Embryonic facial prominence (tissue), 1 donor: ENCODE measurements at regions not wholly inside any gene's neighbourhood (a gene's known extent, or its start where the extent isn't known, plus 50 kb on each side); places are given as distances from the start of the nearest gene placed in this dataset.

Experiments
- DNase-seq: peaks from one replicate; pipeline ENCODE4 v3.0.0-alpha.2; 2016; ENCODE audit errors: extremely low spot score

- DNase-seq = no peak
Measured at GRCh38 chr6:104212977-104213668, 646.6 kb downstream of the HACE1 start.

- no peak for DNase-seq
Measured at GRCh38 chr6:104207635-104208034, 652.1 kb downstream of the HACE1 start.

GRCh38 chr6:104201557-104201956 lies 658.2 kb downstream of the HACE1 start:
- no peak for DNase-seq

- no peak for DNase-seq
Measured at GRCh38 chr6:104187616-104188015, 672.1 kb downstream of the HACE1 start.

GRCh38 chr6:104186831-104187230 lies 672.9 kb downstream of the HACE1 start:
- DNase-seq = no peak

- DNase-seq = no peak
Measured at GRCh38 chr6:104183816-104184435, 675.8 kb downstream of the HACE1 start.

- no peak for DNase-seq
Measured at GRCh38 chr6:104182811-104183210, 676.9 kb downstream of the HACE1 start.

- DNase-seq = no peak
Measured at GRCh38 chr6:104173668-104174067, 686.1 kb downstream of the HACE1 start.

- DNase-seq = no peak
Measured at GRCh38 chr6:104170401-104170800, 689.3 kb downstream of the HACE1 start.

- DNase-seq = no peak
Measured at GRCh38 chr6:104166055-104166668, 693.6 kb downstream of the HACE1 start.

- no peak for DNase-seq
Measured at GRCh38 chr6:104162036-104162669, 697.6 kb downstream of the HACE1 start.

- DNase-seq = no peak
Measured at GRCh38 chr6:104159045-104159618, 700.6 kb downstream of the HACE1 start.

- DNase-seq = no peak
Measured at GRCh38 chr6:104143757-104144156, 716.0 kb downstream of the HACE1 start.

GRCh38 chr6:104134876-104135275 lies 724.8 kb downstream of the HACE1 start:
- no peak for DNase-seq

GRCh38 chr6:104130343-104130742 lies 729.4 kb downstream of the HACE1 start:
- no peak for DNase-seq

- no peak for DNase-seq
Measured at GRCh38 chr6:104126315-104127005, 733.3 kb downstream of the HACE1 start.

GRCh38 chr6:104123227-104123626 lies 736.5 kb downstream of the HACE1 start:
- DNase-seq = no peak

GRCh38 chr6:104118274-104118673 lies 741.4 kb downstream of the HACE1 start:
- no peak for DNase-seq

GRCh38 chr6:104109806-104110205 lies 749.9 kb downstream of the HACE1 start:
- DNase-seq = no peak

- DNase-seq = no peak
Measured at GRCh38 chr6:104108634-104109033, 751.1 kb downstream of the HACE1 start.

GRCh38 chr6:104095661-104096416 lies 763.9 kb downstream of the HACE1 start:
- DNase-seq = no peak
